IMR-90 (cell line): ENCODE measurements at regions not wholly inside any gene's neighbourhood (a gene's known extent, or its start where the extent isn't known, plus 50 kb on each side); places are given as distances from the start of the nearest gene placed in this dataset.

Experiments used
- ATAC-seq: fragments of 200-7000 bp; cut with Tn5 transposase; 2 replicates; pipeline ENCODE4 v1.9.1; 2020; ENCODE audit warnings: low read depth, mild to moderate bottlenecking, moderate library complexity
- BruUV-seq: library from RNA; stranded (reverse); fragments of 400-500 nt; replicated peaks from 2 replicates; lab custom pipeline; 2021; lab: Mats Ljungman, UMichigan
- CTCF ChIA-PET: fragments of 300-600 bp; formaldehyde crosslinking; extraction: SDS; loops from one replicate; lab custom pipeline; 2021; ENCODE audit warnings: antibody characterized with exemption; lab: Yijun Ruan, JAX
- POLR2A ChIA-PET: fragments of 300-600 bp; sonication (Branson Sonifier 250); formaldehyde crosslinking; loops from one replicate; lab custom pipeline; 2022; ENCODE audit warnings: antibody characterized with exemption; ENCODE audit not compliant: unreplicated experiment; lab: Charles Lee
- DNase-seq: peaks from one replicate; pipeline ENCODE4 v3.0.0; 2013
- H2AFZ ChIP-seq: replicated peaks from 2 replicates; pipeline ENCODE3; 2013; ENCODE audit warnings: low read length, mild to moderate bottlenecking; ENCODE audit not compliant: poor library complexity
- H2AK5ac ChIP-seq: 2 replicates; pipeline ENCODE4 v1.6.1; 2013; ENCODE audit warnings: low read depth, low read length, inconsistent platforms
- H2AK9ac ChIP-seq: replicated peaks from 2 replicates; pipeline ENCODE3; 2013; ENCODE audit warnings: mild to moderate bottlenecking, low read depth, low read length, moderate library complexity; ENCODE audit not compliant: poor library complexity
- H2BK120ac ChIP-seq: 2 replicates; pipeline ENCODE4 v1.6.1; 2013; ENCODE audit warnings: low read depth, low read length, inconsistent platforms
- H2BK15ac ChIP-seq: 3 replicates; pipeline ENCODE4 v1.6.1; 2013; ENCODE audit warnings: low read depth, low read length, inconsistent platforms
- H2BK20ac ChIP-seq: 2 replicates; pipeline ENCODE4 v1.6.1; 2013; ENCODE audit warnings: low read depth, mild to moderate bottlenecking, inconsistent platforms, low read length, moderate library complexity
- H2BK5ac ChIP-seq: 2 replicates; pipeline ENCODE4 v1.6.1; 2013; ENCODE audit warnings: mild to moderate bottlenecking, low read depth, low read length, inconsistent platforms; ENCODE audit not compliant: poor library complexity, severe bottlenecking
- H3K14ac ChIP-seq: replicated peaks from 2 replicates; pipeline ENCODE4 v1.6.1; 2013; ENCODE audit warnings: low read depth, low read length, inconsistent platforms
- H3K18ac ChIP-seq: 2 replicates; pipeline ENCODE4 v1.6.1; 2013; ENCODE audit warnings: low read depth, low read length, control low read depth
- H3K23ac ChIP-seq: 2 replicates; pipeline ENCODE4 v1.6.1; 2013; ENCODE audit warnings: low read depth, low read length, inconsistent platforms
- H3K27ac ChIP-seq: 2 replicates; pipeline ENCODE4 v1.5.1; 2013; ENCODE audit warnings: mild to moderate bottlenecking, control low read depth, low read length; ENCODE audit not compliant: insufficient read depth
- H3K27me3 ChIP-seq: 2 replicates; pipeline ENCODE4 v1.6.1; 2013; ENCODE audit warnings: low read length; ENCODE audit not compliant: control insufficient read depth, insufficient read depth
- H3K36me3 ChIP-seq: 2 replicates; pipeline ENCODE4 v1.6.1; 2013; ENCODE audit warnings: low read length, mixed read lengths; ENCODE audit not compliant: control insufficient read depth, insufficient read depth
- H3K4ac ChIP-seq: 2 replicates; pipeline ENCODE4 v1.6.1; 2013; ENCODE audit warnings: low read depth, low read length, inconsistent platforms
- H3K4me1 ChIP-seq: 2 replicates; pipeline ENCODE4 v1.6.1; 2013; ENCODE audit warnings: low read length, mixed read lengths; ENCODE audit not compliant: control insufficient read depth, insufficient read depth
- H3K4me2 ChIP-seq: 2 replicates; pipeline ENCODE4 v1.6.1; 2013; ENCODE audit warnings: low read depth, mild to moderate bottlenecking, control low read depth, low read length, moderate library complexity
- H3K4me3 ChIP-seq: 2 replicates; pipeline ENCODE4 v1.5.1; 2013; ENCODE audit warnings: low read depth, mild to moderate bottlenecking, control low read depth, low read length, moderate library complexity; ENCODE audit not compliant: insufficient read depth
- H3K56ac ChIP-seq: 2 replicates; pipeline ENCODE4 v1.6.1; 2013; ENCODE audit warnings: low read length, inconsistent platforms; ENCODE audit not compliant: insufficient read depth; ENCODE audit errors: extremely low read depth
- H3K79me1 ChIP-seq, 2 experiments: 2 replicates each; pipeline ENCODE4 v1.6.1; 2013; ENCODE audit warnings: low read length in 2 of 2, inconsistent platforms in 1 of 2, low read depth in 1 of 2
- H3K9ac ChIP-seq: 2 replicates; pipeline ENCODE4 v1.6.1; 2013; ENCODE audit warnings: low read depth, low read length, control low read depth
- H3K9me1 ChIP-seq: 2 replicates; pipeline ENCODE4 v1.6.1; 2013; ENCODE audit warnings: low read length, inconsistent platforms; ENCODE audit not compliant: insufficient read depth
- H3K9me3 ChIP-seq: 2 replicates; pipeline ENCODE4 v1.6.1; 2013; ENCODE audit warnings: low read length; ENCODE audit not compliant: control insufficient read depth, insufficient read depth
- H4K20me1 ChIP-seq: 2 replicates; pipeline ENCODE4 v1.6.1; 2013; ENCODE audit warnings: low read length, inconsistent platforms; ENCODE audit not compliant: insufficient read depth
- H4K5ac ChIP-seq: 2 replicates; pipeline ENCODE4 v1.6.1; 2013; ENCODE audit warnings: mild to moderate bottlenecking, low read depth, low read length, control low read depth
- H4K8ac ChIP-seq, 2 experiments: 2 replicates each; pipeline ENCODE4 v1.6.1; 2013; ENCODE audit warnings: low read depth in 2 of 2, low read length in 2 of 2, control low read depth in 1 of 2, inconsistent platforms in 1 of 2
- H4K91ac ChIP-seq: 2 replicates; pipeline ENCODE4 v1.6.1; 2013; ENCODE audit warnings: low read depth, low read length, inconsistent platforms; ENCODE audit not compliant: insufficient read depth
- CEBPB ChIP-seq: IDR thresholded peaks from 2 replicates; pipeline ENCODE4 v1.6.1; 2012; ENCODE audit warnings: low read depth, low read length, improper control_type of control experiment
- CHD1 ChIP-seq: IDR thresholded peaks from 2 replicates; pipeline ENCODE4 v1.6.1; 2012; ENCODE audit warnings: low read depth, low read length, improper control_type of control experiment
- CTCF ChIP-seq: conservative IDR thresholded peaks from 2 replicates; pipeline ENCODE4 v1.5.1; 2012; ENCODE audit warnings: mild to moderate bottlenecking, low read depth, low read length, improper control_type of control experiment
- ELK1 ChIP-seq: fragments of 150-350 bp; IDR thresholded peaks from 2 replicates; pipeline ENCODE4 v1.6.1; 2016; ENCODE audit warnings: low read depth, mild to moderate bottlenecking, low read length, moderate library complexity, borderline replicate concordance
- FOS ChIP-seq: fragments of 150-350 bp; IDR thresholded peaks from 2 replicates; pipeline ENCODE4 v1.6.1; 2016; ENCODE audit warnings: low read depth, low read length
- MAFK ChIP-seq: IDR thresholded peaks from 2 replicates; pipeline ENCODE4 v1.6.1; 2012; ENCODE audit warnings: low read depth, low read length, improper control_type of control experiment
- MAZ ChIP-seq: IDR thresholded peaks from 2 replicates; pipeline ENCODE4 v1.6.1; 2012; ENCODE audit warnings: low read depth, mild to moderate bottlenecking, low read length, improper control_type of control experiment, moderate library complexity, borderline replicate concordance
- MXI1 ChIP-seq: IDR thresholded peaks from 2 replicates; pipeline ENCODE4 v1.6.1; 2012; ENCODE audit warnings: low read depth, mild to moderate bottlenecking, low read length, moderate library complexity, borderline replicate concordance
- NFE2L2 ChIP-seq: fragments of 150-350 bp; IDR thresholded peaks from 2 replicates; pipeline ENCODE4 v1.6.1; 2016; ENCODE audit warnings: low read depth, mild to moderate bottlenecking, low read length
- RAD21 ChIP-seq: IDR thresholded peaks from 2 replicates; pipeline ENCODE4 v1.6.1; 2012; ENCODE audit warnings: low read length, improper control_type of control experiment
- RFX5 ChIP-seq: IDR thresholded peaks from 2 replicates; pipeline ENCODE4 v1.8.0; 2012; ENCODE audit warnings: low read depth, mild to moderate bottlenecking, low read length, moderate library complexity
- SMC3 ChIP-seq: fragments of 150-350 bp; IDR thresholded peaks from 2 replicates; pipeline ENCODE4 v1.6.1; 2016; ENCODE audit warnings: low read depth, mild to moderate bottlenecking, antibody characterized with exemption, low read length, moderate library complexity
- USF2 ChIP-seq: fragments of 150-350 bp; IDR thresholded peaks from 2 replicates; pipeline ENCODE4 v1.6.1; 2017; ENCODE audit warnings: mild to moderate bottlenecking, antibody characterized with exemption, low read length, low read depth
- WGBS, 2 experiments: methylation state at CpG; one replicate each; pipeline versions ENCODE4 v1.1.5 to v1.1.7; 2013; ENCODE audit warnings: missing lambda C conversion rate in 2 of 2; ENCODE audit not compliant: insufficient read length in 1 of 2; ENCODE audit errors: extremely low coverage in 2 of 2; 5-methylcytosine and 5-hydroxymethylcytosine counted together
- dilution Hi-C: fragments of 300-500 bp; cut with HindIII; formaldehyde crosslinking; loops from one replicate; pipeline ENCODE4 v1.14.3; 2018; ENCODE audit warnings: low sequenced_read_pairs; ENCODE audit not compliant: unreplicated experiment
- in situ Hi-C: fragments of 300-500 bp; cut with MboI; formaldehyde crosslinking; loops from 3 replicates; pipeline ENCODE4 v1.14.3; 2019; ENCODE audit warnings: low sequenced_read_pairs, inconsistent platforms, mixed read lengths
- intact Hi-C: fragments of 100-400 bp; cut with micrococcal nuclease; formaldehyde crosslinking; loops from 2 replicates; pipeline ENCODE4 v1.10.0; 2022

DNA sequence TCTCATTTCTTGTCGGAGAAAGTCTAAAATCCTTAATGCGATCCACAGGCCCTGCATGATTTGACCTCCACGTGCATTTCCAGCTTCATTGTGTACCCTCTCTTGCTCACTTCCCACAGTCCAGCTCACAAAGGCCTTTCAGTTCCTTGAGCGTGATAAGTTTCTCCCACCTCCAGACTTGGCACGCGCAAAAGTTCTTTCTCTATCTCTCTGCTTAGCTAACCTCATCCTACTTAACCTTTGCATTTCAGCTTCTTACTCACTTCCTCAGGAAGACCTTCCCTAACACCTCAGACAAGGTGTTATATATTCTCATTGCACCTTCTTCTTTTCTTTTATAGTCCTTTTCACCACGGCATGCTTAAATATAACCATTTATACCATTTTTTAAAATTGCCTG is 124.8 kb upstream of the XPO1 start:
- Histone ChIP-seq H2AK5ac (no peak overlapping the region), H2BK5ac (no peak overlapping the region), H3K18ac (no peak overlapping the region), H3K4ac (no peak overlapping the region), H3K56ac (no peak overlapping the region), H4K20me1 (no peaks in the 10 kb centered on the region), H3K9me1 (no peaks in the 10 kb centered on the region; the same call in none of the 2 replicates), H2AK9ac (peak overlapping the region; percentile 33), H3K9me3 (no peaks in the 10 kb centered on the region), H2AFZ (no peak overlapping the region), H4K8ac (no peak overlapping the region), H3K4me2 (no peak overlapping the region), H3K14ac (no peak overlapping the region), H2BK120ac (no peak overlapping the region), H3K36me3 (no peaks in the 10 kb centered on the region), H4K91ac (no peak overlapping the region), H3K79me1 (no peaks in the 10 kb centered on the region), H2BK20ac (no peak overlapping the region), H3K4me3 (no peak overlapping the region), H3K27me3 (no peaks in the 10 kb centered on the region), H3K23ac (no peak overlapping the region), H3K9ac (no peak overlapping the region), H4K5ac (no peak overlapping the region), H3K4me1 (peaks cover 5% of the 10 kb centered on the region; the same call in 1 of the 2 replicates), H3K27ac (no peak overlapping the region), H2BK15ac (no peak overlapping the region)
- no TSS peak for BruUV-seq
- DNase-seq (no peak), ATAC-seq (no peak)
- in situ Hi-C loops, result no loop called here
- WGBS, 2 experiments, result 100% methylated on average over 4 of the region's 7 CpGs; no CpG with 5 or more reads in 1 of the 2 experiments
- ChIA-PET POLR2A (no interaction called here), CTCF (interaction anchor here (0.6 kb wide), 1 partner anchor 202 kb away, joined by 3 read pairs; no protein-coding TSS in a partner anchor)
- intact Hi-C loops, result no loop called here
- dilution Hi-C loops, result no loop called here
- TF ChIP-seq RAD21 (no peak), CEBPB (no peak), MAFK (no peak), USF2 (no peak), ELK1 (no peak), SMC3 (no peak), CTCF (no peak), RFX5 (no peak), CHD1 (no peak), MAZ (no peak), NFE2L2 (no peak), MXI1 (no peak), FOS (no peak)
